Right forelimb (tissue), 1 donor: ENCODE measurements at regions not wholly inside any gene's neighbourhood (a gene's known extent, or its start where the extent isn't known, plus 50 kb on each side); places are given as distances from the start of the nearest gene placed in this dataset.
"Not testable (repeated sequence)": the region's sequence is repeated elsewhere in the genome, so short reads cannot be mapped to it uniquely, and the experiment has no call there.

ENCODE experiments used
- DNase-seq: peaks from one replicate; pipeline ENCODE4 v3.0.0-alpha.2; 2018

GRCh38 chr16:59113004-59113670 is 379.0 kb upstream of the GOT2 start:
- DNase-seq, result no peak

DNA sequence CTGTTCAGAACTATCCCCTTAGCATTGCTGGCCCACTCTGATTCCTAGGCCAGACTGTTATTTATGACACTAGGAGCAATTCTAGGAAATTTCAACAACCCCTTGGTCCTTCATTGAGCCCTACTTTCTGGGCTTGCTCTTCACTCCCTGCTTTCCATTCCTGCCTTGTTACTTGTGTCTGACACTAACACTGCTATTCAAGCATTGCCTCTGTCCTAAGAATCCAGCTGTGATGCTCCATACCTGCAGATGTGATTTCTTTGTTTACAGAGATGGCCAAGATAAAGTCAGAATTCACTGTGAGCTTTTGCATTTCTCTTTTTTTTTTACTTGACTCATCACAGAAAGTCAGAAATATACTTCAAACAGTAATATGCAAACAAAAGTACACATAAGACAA is 377.2 kb upstream of the GOT2 start:
- DNase-seq, result no peak

- DNase-seq, result no peak
These were observed 374.3 kb upstream of the GOT2 start for GRCh38 chr16:59108374-59108773.

- DNase-seq, result not testable (repeated sequence)
These were observed 362.6 kb upstream of the GOT2 start for GRCh38 chr16:59096682-59097081.

GRCh38 chr16:59090541-59090940 is 356.4 kb upstream of the GOT2 start:
- DNase-seq, result no peak

DNA sequence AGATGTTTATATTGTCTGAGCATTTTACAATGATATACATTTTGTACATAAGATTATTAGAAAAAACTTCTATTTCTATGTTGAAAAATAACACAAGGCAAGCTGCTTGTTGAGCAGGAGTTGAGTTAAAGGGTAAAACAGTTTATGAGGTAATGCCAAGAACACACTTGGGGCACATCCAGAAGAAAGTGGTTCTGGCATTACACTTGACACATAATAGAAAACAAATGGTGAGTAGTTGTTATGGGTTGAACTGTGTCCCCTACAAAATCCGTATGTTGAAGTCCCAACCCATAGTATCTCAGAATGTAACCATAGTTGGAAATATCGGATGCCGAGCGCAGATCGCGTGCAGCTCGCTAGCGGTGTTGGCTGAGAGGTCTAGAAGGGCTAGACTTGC is 354.3 kb upstream of the GOT2 start:
- no peak for DNase-seq

GRCh38 chr16:59087641-59088040 is 353.5 kb upstream of the GOT2 start:
- no peak for DNase-seq

GRCh38 chr16:59067205-59067604 is 333.1 kb upstream of the GOT2 start:
- no peak for DNase-seq

GRCh38 chr16:59060207-59060606 is 326.1 kb upstream of the GOT2 start:
- no peak for DNase-seq

GRCh38 chr16:59058250-59058649 is 324.1 kb upstream of the GOT2 start:
- no peak for DNase-seq

DNA sequence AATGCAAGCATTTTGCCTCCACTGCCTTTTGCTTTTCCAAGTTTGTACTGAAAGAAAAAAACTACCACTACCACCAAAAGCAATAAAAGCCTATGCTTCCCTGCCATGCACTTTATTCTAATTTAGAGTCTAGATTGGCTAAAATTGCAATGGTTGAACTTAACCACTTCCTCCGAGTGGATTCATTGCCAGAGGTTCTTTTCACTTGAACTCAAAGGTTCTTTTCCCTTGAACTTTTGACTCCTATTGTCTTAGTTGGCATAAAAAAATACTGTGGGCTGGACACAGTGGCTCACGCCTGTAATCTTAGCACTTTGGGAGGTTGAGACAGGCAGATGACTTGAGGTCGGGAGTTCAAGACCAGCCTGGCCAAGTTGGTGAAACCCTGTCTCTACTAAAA is 319.8 kb upstream of the GOT2 start:
- DNase-seq, result no peak

DNA sequence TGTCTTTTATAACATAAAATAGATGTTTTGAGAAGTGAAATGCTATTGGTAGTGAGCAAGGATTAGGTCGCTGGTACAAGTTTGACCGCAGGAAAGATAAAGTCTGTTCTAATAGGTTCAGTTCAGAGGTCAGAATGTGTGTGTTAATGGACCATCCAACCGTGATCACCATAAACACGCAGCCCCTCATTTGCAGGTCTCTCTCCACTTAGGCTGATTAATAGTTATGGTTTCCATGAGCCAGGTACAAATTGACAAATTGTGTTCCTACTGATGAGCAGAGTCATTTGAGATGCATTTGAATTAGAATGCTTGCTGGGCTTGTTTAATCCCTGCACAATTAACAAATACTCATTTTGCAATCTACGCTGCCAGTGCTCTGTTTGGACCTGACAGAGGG is 318.1 kb upstream of the GOT2 start:
- no peak for DNase-seq

- no peak for DNase-seq
These were observed 314.8 kb upstream of the GOT2 start for GRCh38 chr16:59048876-59049275.

- DNase-seq, result no peak
These were observed 313.0 kb upstream of the GOT2 start for GRCh38 chr16:59047114-59047513.

DNA sequence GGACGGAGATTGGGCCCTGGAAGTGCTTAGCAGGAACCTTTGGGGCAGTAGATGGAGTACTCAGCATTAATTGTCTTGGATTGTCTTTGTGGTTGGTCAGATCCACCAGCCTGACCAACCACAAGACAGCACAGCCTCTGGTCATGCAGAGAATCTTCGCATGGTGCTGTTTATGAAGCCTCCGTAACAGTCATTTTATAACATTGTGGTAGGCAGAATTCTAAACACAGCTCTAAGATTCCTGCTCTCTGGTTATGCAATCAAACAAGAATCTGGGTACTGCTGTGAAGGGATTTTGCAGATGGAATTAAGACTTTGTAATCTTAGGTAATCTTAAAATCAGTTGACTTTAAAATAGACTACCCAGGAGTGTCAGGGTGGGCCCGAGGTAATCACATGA is 312.2 kb upstream of the GOT2 start:
- no peak for DNase-seq

- DNase-seq, result no peak
These were observed 311.4 kb upstream of the GOT2 start for GRCh38 chr16:59045501-59045900.

- DNase-seq, result no peak
These were observed 310.5 kb upstream of the GOT2 start for GRCh38 chr16:59044616-59045015.

- no peak for DNase-seq
These were observed 308.2 kb upstream of the GOT2 start for GRCh38 chr16:59042301-59042700.

- no peak for DNase-seq
These were observed 305.1 kb upstream of the GOT2 start for GRCh38 chr16:59039066-59039720.

- DNase-seq, result no peak
These were observed 296.9 kb upstream of the GOT2 start for GRCh38 chr16:59030923-59031485.

DNA sequence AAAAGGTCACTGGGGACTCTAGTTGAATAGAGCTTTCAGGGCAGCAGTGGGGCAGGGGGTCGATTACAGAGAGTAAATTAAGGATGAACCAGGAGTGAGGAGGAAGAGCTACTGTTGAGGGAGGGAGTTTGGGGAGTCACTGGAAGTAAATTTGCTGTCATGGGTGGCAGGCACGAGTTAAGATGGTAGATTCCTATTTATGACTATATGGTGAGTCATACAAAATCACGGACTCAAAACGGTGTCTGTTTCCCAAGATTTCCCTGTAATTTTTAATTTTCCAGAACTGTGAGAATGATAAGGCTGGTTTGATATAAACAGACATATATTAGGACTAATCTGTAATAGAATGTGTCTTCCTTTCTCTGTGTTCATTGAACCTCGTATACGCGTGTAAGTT is 287.6 kb upstream of the GOT2 start:
- no peak for DNase-seq

DNA sequence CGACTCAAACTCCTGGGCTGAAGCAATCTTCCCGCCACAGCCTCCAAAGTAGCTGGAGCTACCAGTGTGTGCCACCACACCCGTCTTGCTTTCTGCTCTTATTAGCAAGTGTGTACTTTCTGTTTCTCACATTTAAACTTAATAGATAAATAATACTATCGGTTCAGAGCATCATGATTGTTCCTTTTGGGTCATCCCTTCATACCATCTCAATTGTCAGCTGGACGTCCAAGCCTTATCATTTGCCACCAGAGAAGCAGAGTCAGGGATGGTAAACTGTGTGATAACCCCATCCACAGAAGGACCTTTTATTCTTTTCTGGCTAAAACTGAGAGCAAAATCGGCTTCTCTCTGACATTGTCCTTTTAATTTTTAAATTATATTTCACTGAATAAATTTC is 279.8 kb upstream of the GOT2 start:
- DNase-seq, result no peak

GRCh38 chr16:58999762-59000161 is 265.6 kb upstream of the GOT2 start:
- no peak for DNase-seq

DNA sequence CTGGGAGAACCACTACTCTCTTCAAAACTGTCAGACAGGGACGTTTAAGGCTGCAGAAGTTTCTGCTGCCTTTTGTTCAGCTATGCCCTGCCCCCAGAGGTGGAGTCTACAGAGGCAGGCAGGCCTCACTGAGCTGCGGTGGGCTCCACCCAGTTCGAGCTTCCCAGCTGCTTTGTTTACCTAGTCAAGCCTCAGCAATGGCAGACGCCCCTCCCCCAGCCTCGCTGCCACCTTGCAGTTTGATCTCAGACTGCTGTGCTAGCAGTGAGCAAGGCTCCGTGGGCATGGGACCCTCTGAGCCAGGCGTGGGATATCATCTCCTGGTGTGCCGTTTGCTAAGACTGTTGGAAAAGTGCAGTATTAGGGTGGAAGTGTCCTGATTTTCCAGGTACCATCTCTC is 258.6 kb upstream of the GOT2 start:
- not testable (repeated sequence) for DNase-seq
